ENCODE measurements at regions not wholly inside any gene's neighbourhood (a gene's known extent, or its start where the extent isn't known, plus 50 kb on each side); places are given as distances from the start of the nearest gene placed in this dataset.

DNA sequence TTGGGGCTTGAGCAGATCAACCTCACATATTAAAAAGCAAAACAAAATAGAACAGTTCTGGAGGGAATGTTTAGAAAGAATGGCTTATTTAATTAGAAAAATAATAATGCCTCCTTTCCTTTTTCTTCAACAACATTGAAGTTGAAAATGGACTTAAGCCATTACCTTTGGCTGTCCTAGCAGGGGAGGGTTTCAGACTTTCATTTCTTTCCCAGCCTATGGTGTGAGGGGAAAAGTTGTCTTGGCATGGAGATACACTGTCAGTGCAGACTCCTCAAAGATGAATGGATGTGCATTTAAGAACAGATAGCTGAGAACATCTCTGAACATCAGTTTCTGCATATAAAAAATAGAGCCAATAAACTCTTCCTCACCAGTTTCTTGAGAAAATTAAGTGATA is 169.5 kb downstream of the PAX1 start:
- intact Hi-C loops (cut with DNase I): no loop called here

DNA sequence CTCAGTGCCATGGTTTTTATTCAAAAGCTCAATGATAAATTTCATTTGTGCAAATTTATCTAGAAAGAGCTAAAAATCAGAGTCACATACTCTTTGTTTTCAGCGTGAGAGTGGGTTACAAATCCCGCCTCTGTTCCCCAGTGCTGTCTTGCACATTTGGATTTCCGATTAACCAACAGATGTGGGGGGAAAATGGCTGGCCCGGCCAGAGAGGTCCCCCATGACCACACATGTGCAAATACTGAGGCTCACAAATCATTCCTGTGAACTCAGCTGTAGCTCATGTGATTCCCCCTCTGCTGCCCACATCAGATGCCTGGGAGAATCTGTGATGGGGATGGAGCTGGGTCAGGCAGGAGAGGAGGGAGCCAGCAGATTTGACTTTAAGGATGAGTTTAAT is 168.7 kb downstream of the PAX1 start:
- Histone ChIP-seq H3K9me3 (no peaks in the 10 kb centered on the region), H3K27ac (no peak overlapping the region), H3K4me3 (no peak overlapping the region), H3K36me3 (no peaks in the 10 kb centered on the region), H3K27me3 (no peaks in the 10 kb centered on the region), H3K4me1 (no peaks in the 10 kb centered on the region)
- DNase-seq: no peak
- TF ChIP-seq POLR2A (IDR thresholded peaks at IDR 0.05): no peak
- TF ChIP-seq CTCF (IDR thresholded peaks at IDR 0.05): no peak
- WGBS, 2 donors: 73 to 75% methylated on average over 4 of the region's 4 CpGs
- intact Hi-C loops (cut with DNase I): no loop called here

More for the DNA sequence above, 169.5 kb downstream of the PAX1 start:
- H3K27me3 ChIP-seq: no peaks in the 10 kb centered on the region
- no peaks in the 10 kb centered on the region for H3K9me3 ChIP-seq
- DNase-seq: no peak
- H3K36me3 ChIP-seq: no peaks in the 10 kb centered on the region
- TF ChIP-seq POLR2A (IDR thresholded peaks at IDR 0.05): no peak
- no peak for TF ChIP-seq CTCF (IDR thresholded peaks at IDR 0.05)
- no peak overlapping the region for H3K27ac ChIP-seq
- H3K4me3 ChIP-seq: no peak overlapping the region
- no peaks in the 10 kb centered on the region for H3K4me1 ChIP-seq

DNA sequence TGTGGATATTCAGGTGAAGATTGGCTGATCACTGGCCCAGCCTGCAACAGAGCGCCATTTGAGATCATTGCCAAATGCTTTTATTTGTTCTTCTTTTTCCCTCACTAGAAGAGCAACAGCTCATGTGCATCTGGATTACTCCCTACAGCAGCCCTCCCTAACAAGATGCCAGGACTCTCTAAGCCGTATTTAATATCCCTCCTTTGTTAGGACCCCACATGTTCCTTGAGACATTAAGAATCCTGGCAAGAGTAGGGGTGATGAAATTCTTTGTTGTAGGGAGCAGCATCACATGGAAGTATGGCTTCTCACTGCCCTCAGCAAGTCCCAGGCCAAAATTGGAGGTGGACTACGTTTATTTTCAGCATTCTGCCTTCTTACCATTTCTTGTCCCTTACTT is 167.8 kb downstream of the PAX1 start:
- intact Hi-C loops (cut with DNase I): no loop called here
- no peak overlapping the region for H3K27ac ChIP-seq
- H3K4me1 ChIP-seq: no peaks in the 10 kb centered on the region
- TF ChIP-seq POLR2A (IDR thresholded peaks at IDR 0.05) (no peak), CTCF (IDR thresholded peaks at IDR 0.05) (no peak)
- H3K27me3 ChIP-seq: no peaks in the 10 kb centered on the region
- no peaks in the 10 kb centered on the region for H3K36me3 ChIP-seq
- no peak overlapping the region for H3K4me3 ChIP-seq
- 58 to 65% methylated on average over 3 of the region's 3 CpGs for WGBS, 2 donors
- no peak for DNase-seq
- no peaks in the 10 kb centered on the region for H3K9me3 ChIP-seq

DNA sequence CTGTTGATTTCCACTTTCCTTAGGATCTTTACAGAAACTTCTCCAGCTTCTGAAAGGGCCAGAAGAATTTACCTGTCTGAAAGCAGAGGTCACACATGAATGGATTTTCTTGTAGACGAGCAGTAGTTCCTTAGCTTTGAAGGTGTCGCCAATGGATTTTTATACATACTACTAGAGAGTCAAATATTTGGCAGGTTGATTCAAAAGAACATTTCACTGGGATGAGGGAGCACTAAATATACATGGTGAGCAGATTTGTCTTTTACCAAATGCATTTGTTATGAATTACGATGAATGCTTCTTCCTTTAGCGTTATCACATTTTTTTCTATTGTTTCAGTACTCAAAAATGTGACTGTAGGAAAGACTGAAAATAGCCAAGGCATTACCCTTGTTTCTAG is 162.3 kb downstream of the PAX1 start:
- H3K27me3 ChIP-seq: no peaks in the 10 kb centered on the region
- H3K36me3 ChIP-seq: no peaks in the 10 kb centered on the region
- H3K4me1 ChIP-seq: no peaks in the 10 kb centered on the region
- H3K9me3 ChIP-seq: no peaks in the 10 kb centered on the region
- no peak overlapping the region for H3K27ac ChIP-seq
- TF ChIP-seq POLR2A (IDR thresholded peaks at IDR 0.05) (no peak), CTCF (IDR thresholded peaks at IDR 0.05) (no peak)
- H3K4me3 ChIP-seq: no peak overlapping the region
- intact Hi-C loops (cut with DNase I): no loop called here
- 69 to 83% methylated on average over 4 of the region's 4 CpGs for WGBS, 2 donors
- DNase-seq: no peak

DNA sequence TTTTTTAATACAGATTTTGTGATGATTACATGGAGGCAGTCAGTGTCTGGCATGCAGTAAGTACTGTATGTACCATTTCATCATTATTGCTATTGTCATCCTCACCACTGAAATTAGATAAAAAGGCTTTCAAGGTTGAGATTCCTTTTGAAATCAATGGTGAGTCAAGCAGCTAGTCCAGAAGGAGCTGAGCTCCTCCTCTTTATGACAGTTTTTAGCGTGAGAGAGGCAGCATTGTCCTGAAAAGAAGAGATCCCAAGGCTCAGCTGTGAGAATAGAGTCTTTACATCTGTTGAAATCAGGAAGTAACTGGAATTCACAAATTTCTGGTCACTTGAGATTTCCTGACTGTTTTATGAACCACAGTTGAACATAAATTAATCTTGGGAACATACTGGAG is 161.9 kb downstream of the PAX1 start:
- WGBS, 2 donors: 27 to 42% methylated on average over 1 of the region's 1 CpG
- intact Hi-C loops (cut with DNase I): no loop called here
- no peak overlapping the region for H3K27ac ChIP-seq
- no peak for DNase-seq
- TF ChIP-seq CTCF (IDR thresholded peaks at IDR 0.05) (no peak), POLR2A (IDR thresholded peaks at IDR 0.05) (no peak)
- H3K4me3 ChIP-seq: no peak overlapping the region
- no peaks in the 10 kb centered on the region for H3K36me3 ChIP-seq
- H3K9me3 ChIP-seq: no peaks in the 10 kb centered on the region
- no peaks in the 10 kb centered on the region for H3K4me1 ChIP-seq
- no peaks in the 10 kb centered on the region for H3K27me3 ChIP-seq
